Smooth muscle cell (in vitro differentiated cells): ENCODE measurements at regions not wholly inside any gene's neighbourhood (a gene's known extent, or its start where the extent isn't known, plus 50 kb on each side); places are given as distances from the start of the nearest gene placed in this dataset.
A peak's percentile ranks its signal among the peaks of the same experiment; 100 is the strongest.

ENCODE experiments used
- DNase-seq: peaks from one replicate; lab custom pipeline; 2025; ENCODE audit not compliant: unreplicated experiment; lab: John Stamatoyannopoulos, UW
- H2AFZ ChIP-seq: fragments of 200-600 bp; sonication (generic); 2 replicates; pipeline ENCODE4 v1.6.0; 2016; ENCODE audit warnings: antibody characterized with exemption, low read depth, mild to moderate bottlenecking
- H3F3A ChIP-seq: fragments of 200-600 bp; sonication (generic); 2 replicates; pipeline ENCODE4 v1.6.0; 2017; ENCODE audit warnings: antibody characterized with exemption, low read depth
- H3K27ac ChIP-seq: fragments of 200-600 bp; sonication (generic); 2 replicates; pipeline ENCODE4 v1.5.1; 2016; ENCODE audit warnings: low read depth, mild to moderate bottlenecking
- H3K27me3 ChIP-seq: fragments of 200-600 bp; sonication (generic); 2 replicates; pipeline ENCODE4 v1.6.1; 2016; ENCODE audit warnings: low read depth, mild to moderate bottlenecking
- H3K36me3 ChIP-seq: fragments of 200-600 bp; sonication (generic); 2 replicates; pipeline ENCODE4 v1.5.1; 2016; ENCODE audit warnings: low read depth
- H3K4me1 ChIP-seq: fragments of 200-600 bp; sonication (generic); 2 replicates; pipeline ENCODE4 v1.5.1; 2016; ENCODE audit warnings: low read depth
- H3K4me2 ChIP-seq: fragments of 200-600 bp; sonication (generic); 2 replicates; pipeline ENCODE4 v1.6.0; 2016; ENCODE audit warnings: mild to moderate bottlenecking
- H3K4me3 ChIP-seq: fragments of 200-600 bp; sonication (generic); 2 replicates; pipeline ENCODE4 v1.5.1; 2016; ENCODE audit warnings: mild to moderate bottlenecking
- H3K79me2 ChIP-seq: fragments of 200-600 bp; sonication (generic); 2 replicates; pipeline ENCODE4 v1.6.0; 2016; ENCODE audit warnings: low read depth, mild to moderate bottlenecking
- H3K9ac ChIP-seq: fragments of 200-600 bp; sonication (generic); 2 replicates; pipeline ENCODE4 v1.6.0; 2016; ENCODE audit warnings: low read depth
- H3K9me3 ChIP-seq: fragments of 200-600 bp; sonication (generic); replicated peaks from 2 replicates; pipeline ENCODE4 v1.5.1; 2016; ENCODE audit warnings: low read depth
- H4K20me1 ChIP-seq: fragments of 200-600 bp; sonication (generic); 2 replicates; pipeline ENCODE4 v1.6.0; 2016; ENCODE audit warnings: low read depth
- WGBS: methylation state at CpG from one replicate; pipeline ENCODE4 v1.1.7; 2016; ENCODE audit warnings: low lambda C conversion rate; 5-methylcytosine and 5-hydroxymethylcytosine counted together
- TF ChIP-seq, protein P1 (sequence below): fragments of 200-600 bp; sonication (generic); IDR thresholded peaks from 2 replicates; pipeline ENCODE4 v1.5.1; 2017; ENCODE audit warnings: borderline replicate concordance, mild to moderate bottlenecking, antibody characterized with exemption; ENCODE audit not compliant: insufficient read depth, poor library complexity, severe bottlenecking

DNA sequence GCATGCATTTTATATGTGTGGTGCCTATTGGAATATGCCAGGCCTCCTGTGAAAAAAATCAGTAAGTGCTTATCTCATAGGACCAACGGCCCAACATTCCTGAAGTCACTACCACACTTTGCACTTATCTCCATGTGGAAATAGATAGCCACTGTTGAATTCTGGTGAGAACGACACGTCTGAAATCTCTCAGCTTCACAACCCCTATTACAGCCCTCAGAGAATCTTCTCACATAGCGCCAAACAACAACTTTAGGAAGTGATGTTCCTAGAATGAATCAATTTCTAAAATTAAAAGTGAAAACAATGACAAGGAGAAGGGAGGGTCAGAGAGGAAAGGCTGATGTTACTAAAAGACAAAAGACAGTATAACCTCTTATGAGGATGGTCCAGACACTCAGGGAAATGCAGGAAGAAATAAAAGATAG, 270.8 kb upstream of the BTG1 start:
- no peak overlapping the region for H3K9ac ChIP-seq
- WGBS: 52% methylated on average over 4 of the region's 4 CpGs
- H3K79me2 ChIP-seq: no peaks in the 10 kb centered on the region
- no peak for DNase-seq
- H3K4me3 ChIP-seq: no peak overlapping the region
- no peaks in the 10 kb centered on the region for H3K4me1 ChIP-seq
- no peaks in the 10 kb centered on the region for H3K27me3 ChIP-seq
- no peaks in the 10 kb centered on the region for H3K36me3 ChIP-seq
- H2AFZ ChIP-seq: no peak overlapping the region
- no peaks in the 10 kb centered on the region for H4K20me1 ChIP-seq
- H3F3A ChIP-seq: no peaks in the 10 kb centered on the region
- H3K4me2 ChIP-seq: no peak overlapping the region
- TF ChIP-seq, protein P1, sequence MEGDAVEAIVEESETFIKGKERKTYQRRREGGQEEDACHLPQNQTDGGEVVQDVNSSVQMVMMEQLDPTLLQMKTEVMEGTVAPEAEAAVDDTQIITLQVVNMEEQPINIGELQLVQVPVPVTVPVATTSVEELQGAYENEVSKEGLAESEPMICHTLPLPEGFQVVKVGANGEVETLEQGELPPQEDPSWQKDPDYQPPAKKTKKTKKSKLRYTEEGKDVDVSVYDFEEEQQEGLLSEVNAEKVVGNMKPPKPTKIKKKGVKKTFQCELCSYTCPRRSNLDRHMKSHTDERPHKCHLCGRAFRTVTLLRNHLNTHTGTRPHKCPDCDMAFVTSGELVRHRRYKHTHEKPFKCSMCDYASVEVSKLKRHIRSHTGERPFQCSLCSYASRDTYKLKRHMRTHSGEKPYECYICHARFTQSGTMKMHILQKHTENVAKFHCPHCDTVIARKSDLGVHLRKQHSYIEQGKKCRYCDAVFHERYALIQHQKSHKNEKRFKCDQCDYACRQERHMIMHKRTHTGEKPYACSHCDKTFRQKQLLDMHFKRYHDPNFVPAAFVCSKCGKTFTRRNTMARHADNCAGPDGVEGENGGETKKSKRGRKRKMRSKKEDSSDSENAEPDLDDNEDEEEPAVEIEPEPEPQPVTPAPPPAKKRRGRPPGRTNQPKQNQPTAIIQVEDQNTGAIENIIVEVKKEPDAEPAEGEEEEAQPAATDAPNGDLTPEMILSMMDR: no peak
- no peaks in the 10 kb centered on the region for H3K9me3 ChIP-seq
- H3K27ac ChIP-seq: no peak overlapping the region

DNA sequence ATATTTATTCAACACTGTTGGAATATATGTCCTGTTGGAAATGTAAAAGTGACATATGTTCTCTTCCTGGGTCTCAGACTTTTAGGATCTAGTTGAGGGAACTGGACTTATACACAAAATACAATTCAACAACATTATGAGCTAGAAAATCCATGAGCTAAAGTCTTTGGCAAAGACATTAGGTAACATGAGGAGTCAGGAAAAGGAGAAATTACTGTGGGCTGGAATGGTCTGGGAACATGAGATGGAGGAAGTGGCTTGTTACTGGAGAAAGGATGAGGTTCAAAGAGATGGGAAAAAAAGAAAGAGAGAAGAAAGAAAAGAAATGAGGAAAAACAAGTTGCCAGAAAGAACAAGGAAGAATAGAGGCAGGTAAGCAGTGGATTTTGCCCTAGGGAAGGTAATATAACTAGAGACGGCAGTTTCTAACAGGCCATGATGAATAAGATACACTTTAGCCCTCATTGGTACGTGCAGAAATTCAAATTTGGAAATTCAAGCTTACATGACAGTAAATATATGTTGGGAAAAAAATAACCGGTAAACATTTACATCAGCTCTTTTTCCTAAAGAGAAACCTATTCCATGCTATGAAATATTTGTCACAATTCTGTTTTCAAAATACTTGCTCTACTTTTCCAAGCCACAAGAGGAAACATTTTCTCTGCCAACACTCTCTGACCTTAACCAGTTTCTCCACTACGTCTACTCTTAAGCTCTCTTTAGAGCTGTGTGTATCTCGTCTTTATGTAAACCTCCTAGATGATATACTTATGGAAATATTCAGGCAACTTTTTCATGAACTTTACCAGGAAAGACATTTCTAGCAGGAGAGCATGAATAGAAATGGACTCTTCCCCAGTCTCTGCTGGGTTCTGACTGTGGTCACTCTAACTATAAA, 268.8 kb upstream of the BTG1 start:
- Histone ChIP-seq H2AFZ (peak overlapping the region; percentile 77), H3K27ac (no peak overlapping the region), H3K4me1 (no peaks in the 10 kb centered on the region), H3K4me3 (no peak overlapping the region), H3K27me3 (no peaks in the 10 kb centered on the region), H3K9me3 (no peaks in the 10 kb centered on the region), H3K79me2 (no peaks in the 10 kb centered on the region), H3K9ac (no peak overlapping the region), H3K4me2 (peak overlapping the region; percentile 30), H3K36me3 (no peaks in the 10 kb centered on the region), H3F3A (no peaks in the 10 kb centered on the region), H4K20me1 (no peaks in the 10 kb centered on the region)
- 59% methylated on average over 5 of the region's 5 CpGs for WGBS
- no peak for DNase-seq
- TF ChIP-seq, protein P1: no peak

DNA sequence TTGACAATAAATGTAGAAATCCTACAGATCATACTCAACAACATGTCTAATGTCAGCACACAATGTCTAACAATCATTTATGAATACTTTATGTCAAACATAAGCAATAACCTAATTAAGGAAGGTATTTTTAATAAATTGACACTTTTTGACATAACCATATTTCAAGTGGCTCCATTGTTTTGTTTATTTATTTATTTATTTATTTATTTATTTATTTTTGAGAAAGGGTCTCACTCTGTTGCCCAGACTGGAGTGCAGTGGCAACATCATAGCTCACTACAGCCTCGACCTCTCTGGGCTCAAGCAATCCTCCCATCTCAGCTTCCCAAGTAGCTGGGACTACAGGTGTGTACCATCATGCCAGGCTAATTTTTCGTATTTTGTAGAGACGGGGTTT, 267.6 kb upstream of the BTG1 start:
- H3K9ac ChIP-seq: no peak overlapping the region
- no peaks in the 10 kb centered on the region for H4K20me1 ChIP-seq
- no peaks in the 10 kb centered on the region for H3K9me3 ChIP-seq
- no peaks in the 10 kb centered on the region for H3K79me2 ChIP-seq
- no peak overlapping the region for H3K4me2 ChIP-seq
- no peaks in the 10 kb centered on the region for H3F3A ChIP-seq
- no peak overlapping the region for H2AFZ ChIP-seq
- no peak for DNase-seq
- H3K27me3 ChIP-seq: no peaks in the 10 kb centered on the region
- H3K4me1 ChIP-seq: no peaks in the 10 kb centered on the region
- TF ChIP-seq, protein P1: no peak
- H3K4me3 ChIP-seq: no peak overlapping the region
- WGBS: 99% methylated on average over 3 of the region's 3 CpGs
- H3K27ac ChIP-seq: no peak overlapping the region
- no peaks in the 10 kb centered on the region for H3K36me3 ChIP-seq

DNA sequence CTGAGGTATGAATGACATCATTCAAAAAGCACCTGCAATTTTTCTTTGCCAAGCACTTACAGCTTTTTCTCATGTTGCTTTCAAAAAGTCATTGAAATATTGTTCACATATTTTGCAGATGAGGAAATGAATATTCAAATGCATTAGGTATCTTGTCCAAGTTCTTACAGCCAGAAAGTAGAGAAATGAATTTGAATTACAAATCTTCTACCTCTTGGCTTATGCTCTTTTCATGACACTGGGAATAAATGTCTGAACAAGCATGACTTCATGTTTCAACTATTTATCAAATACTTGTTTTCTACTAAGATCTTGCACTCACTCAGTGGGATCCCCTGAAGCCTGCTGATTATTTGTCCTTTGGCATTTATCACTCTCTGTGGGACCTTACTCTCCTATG, 267.2 kb upstream of the BTG1 start:
- Histone ChIP-seq H3K27me3 (no peaks in the 10 kb centered on the region), H4K20me1 (no peaks in the 10 kb centered on the region), H3K9me3 (no peaks in the 10 kb centered on the region), H3K4me3 (no peak overlapping the region), H3K36me3 (no peaks in the 10 kb centered on the region), H3K27ac (no peak overlapping the region), H3K9ac (no peak overlapping the region), H2AFZ (no peak overlapping the region), H3K79me2 (no peaks in the 10 kb centered on the region), H3F3A (no peaks in the 10 kb centered on the region), H3K4me2 (no peak overlapping the region), H3K4me1 (no peaks in the 10 kb centered on the region)
- TF ChIP-seq, protein P1: no peak
- no peak for DNase-seq
